ENCODE measurements at regions not wholly inside any gene's neighbourhood (a gene's known extent, or its start where the extent isn't known, plus 50 kb on each side); places are given as distances from the start of the nearest gene placed in this dataset.
"Not testable (repeated sequence)": the region's sequence is repeated elsewhere in the genome, so short reads cannot be mapped to it uniquely, and the experiment has no call there.

DNA sequence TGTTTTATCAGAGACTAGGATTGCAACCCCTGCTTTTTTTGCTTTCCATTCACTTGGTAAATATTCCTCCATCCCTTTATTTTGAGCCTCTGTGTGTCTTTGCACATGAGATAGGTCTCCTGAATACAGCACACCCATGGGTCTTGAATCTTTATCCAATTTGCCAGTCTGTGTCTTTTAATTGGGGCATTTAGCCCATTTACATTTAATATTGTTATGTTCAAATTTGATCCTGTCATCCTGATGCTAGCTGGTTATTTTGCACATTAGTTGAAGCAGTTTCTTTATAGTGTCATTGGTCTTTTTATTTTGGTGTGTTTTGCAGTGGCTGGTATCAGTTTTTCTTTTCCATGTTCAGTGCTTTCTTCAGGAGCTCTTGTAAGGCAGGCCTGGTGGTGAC lies 95.1 kb upstream of the STK32A start:
- TF ChIP-seq, protein P1, sequence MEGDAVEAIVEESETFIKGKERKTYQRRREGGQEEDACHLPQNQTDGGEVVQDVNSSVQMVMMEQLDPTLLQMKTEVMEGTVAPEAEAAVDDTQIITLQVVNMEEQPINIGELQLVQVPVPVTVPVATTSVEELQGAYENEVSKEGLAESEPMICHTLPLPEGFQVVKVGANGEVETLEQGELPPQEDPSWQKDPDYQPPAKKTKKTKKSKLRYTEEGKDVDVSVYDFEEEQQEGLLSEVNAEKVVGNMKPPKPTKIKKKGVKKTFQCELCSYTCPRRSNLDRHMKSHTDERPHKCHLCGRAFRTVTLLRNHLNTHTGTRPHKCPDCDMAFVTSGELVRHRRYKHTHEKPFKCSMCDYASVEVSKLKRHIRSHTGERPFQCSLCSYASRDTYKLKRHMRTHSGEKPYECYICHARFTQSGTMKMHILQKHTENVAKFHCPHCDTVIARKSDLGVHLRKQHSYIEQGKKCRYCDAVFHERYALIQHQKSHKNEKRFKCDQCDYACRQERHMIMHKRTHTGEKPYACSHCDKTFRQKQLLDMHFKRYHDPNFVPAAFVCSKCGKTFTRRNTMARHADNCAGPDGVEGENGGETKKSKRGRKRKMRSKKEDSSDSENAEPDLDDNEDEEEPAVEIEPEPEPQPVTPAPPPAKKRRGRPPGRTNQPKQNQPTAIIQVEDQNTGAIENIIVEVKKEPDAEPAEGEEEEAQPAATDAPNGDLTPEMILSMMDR (IDR thresholded peaks at IDR 0.05), result not testable (repeated sequence)
- not testable (repeated sequence) for TF ChIP-seq POLR2A (IDR thresholded peaks at IDR 0.05)

Measured in ovary (tissue), 3 donors.